Keratinocyte (primary cell): ENCODE measurements at regions not wholly inside any gene's neighbourhood (a gene's known extent, or its start where the extent isn't known, plus 50 kb on each side); places are given as distances from the start of the nearest gene placed in this dataset.

ENCODE experiments used
- EZH2 ChIP-seq: IDR thresholded peaks from one replicate; pipeline ENCODE4 v1.6.1; 2012; ENCODE audit warnings: inconsistent platforms, mild to moderate bottlenecking, low read length, moderate library complexity
- TF ChIP-seq, protein P1 (sequence below), 3 experiments: IDR thresholded peaks in 1 of 3; conservative IDR thresholded peaks in 1 of 3; optimal IDR thresholded peaks in 1 of 3; 2 replicates in 2 of 3; 3 replicates in 1 of 3; pipeline versions ENCODE3 to v1.5.1; 2011; ENCODE audit warnings: low read length in 3 of 3, mild to moderate bottlenecking in 3 of 3, moderate library complexity in 2 of 3, control low read depth in 1 of 3, inconsistent platforms in 1 of 3; ENCODE audit not compliant: insufficient read depth in 2 of 3; ENCODE audit errors: extremely low read depth in 1 of 3

DNA sequence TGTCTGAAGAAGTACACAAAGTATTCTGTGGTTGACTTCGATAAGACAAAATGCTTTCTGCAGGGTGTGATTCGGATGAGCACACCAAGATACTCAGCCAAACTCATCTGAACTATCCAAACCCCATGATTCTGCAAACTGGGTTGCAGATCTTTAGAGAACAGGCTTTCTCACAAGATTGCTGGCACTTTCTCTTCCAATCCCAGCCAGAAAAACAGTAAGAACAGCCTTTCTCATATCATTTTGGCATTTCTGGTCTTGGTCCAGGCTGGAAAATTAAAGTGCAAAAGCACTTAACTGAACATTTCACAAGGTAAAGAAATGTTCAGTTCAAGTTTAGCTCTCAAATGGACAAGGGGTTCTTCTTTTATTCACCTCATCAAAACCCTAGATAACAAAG is 269.1 kb downstream of the NR2F1-AS1 start:
- TF ChIP-seq EZH2 = no peak
- TF ChIP-seq, protein P1, sequence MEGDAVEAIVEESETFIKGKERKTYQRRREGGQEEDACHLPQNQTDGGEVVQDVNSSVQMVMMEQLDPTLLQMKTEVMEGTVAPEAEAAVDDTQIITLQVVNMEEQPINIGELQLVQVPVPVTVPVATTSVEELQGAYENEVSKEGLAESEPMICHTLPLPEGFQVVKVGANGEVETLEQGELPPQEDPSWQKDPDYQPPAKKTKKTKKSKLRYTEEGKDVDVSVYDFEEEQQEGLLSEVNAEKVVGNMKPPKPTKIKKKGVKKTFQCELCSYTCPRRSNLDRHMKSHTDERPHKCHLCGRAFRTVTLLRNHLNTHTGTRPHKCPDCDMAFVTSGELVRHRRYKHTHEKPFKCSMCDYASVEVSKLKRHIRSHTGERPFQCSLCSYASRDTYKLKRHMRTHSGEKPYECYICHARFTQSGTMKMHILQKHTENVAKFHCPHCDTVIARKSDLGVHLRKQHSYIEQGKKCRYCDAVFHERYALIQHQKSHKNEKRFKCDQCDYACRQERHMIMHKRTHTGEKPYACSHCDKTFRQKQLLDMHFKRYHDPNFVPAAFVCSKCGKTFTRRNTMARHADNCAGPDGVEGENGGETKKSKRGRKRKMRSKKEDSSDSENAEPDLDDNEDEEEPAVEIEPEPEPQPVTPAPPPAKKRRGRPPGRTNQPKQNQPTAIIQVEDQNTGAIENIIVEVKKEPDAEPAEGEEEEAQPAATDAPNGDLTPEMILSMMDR (optimal IDR thresholded peaks at IDR 0.05 in 1 of 3, IDR thresholded peaks at IDR 0.05 in 1 of 3, conservative IDR thresholded peaks at IDR 0.05 in 1 of 3; ENCODE audit: extremely low read depth in 1 of 3, insufficient read depth in 2 of 3, low read length in 3 of 3) = no peak
